ENCODE measurements at regions not wholly inside any gene's neighbourhood (a gene's known extent, or its start where the extent isn't known, plus 50 kb on each side); places are given as distances from the start of the nearest gene placed in this dataset.

GRCh38 chr3:80263260-80263659 is 495.5 kb upstream of the ROBO1 start:
- Histone ChIP-seq H3K4me3 (ENCODE audit: low read depth, low read length) (no peak overlapping the region), H3K27me3 (ENCODE audit: control insufficient read depth, insufficient read depth, low read length) (no peaks in the 10 kb centered on the region), H3K36me3 (ENCODE audit: control insufficient read depth, insufficient read depth, low read length) (no peaks in the 10 kb centered on the region)
- no peak for DNase-seq (ENCODE audit: low read depth)
- TF ChIP-seq CTCF (IDR thresholded peaks at IDR 0.05; ENCODE audit: insufficient read depth, low read length, poor library complexity, severe bottlenecking) = no peak

- Histone ChIP-seq H3K4me3 (ENCODE audit: low read depth, low read length) (no peak overlapping the region), H3K27me3 (ENCODE audit: control insufficient read depth, insufficient read depth, low read length) (no peaks in the 10 kb centered on the region), H3K36me3 (ENCODE audit: control insufficient read depth, insufficient read depth, low read length) (no peaks in the 10 kb centered on the region)
- no peak for DNase-seq (ENCODE audit: low read depth)
- no peak for TF ChIP-seq CTCF (IDR thresholded peaks at IDR 0.05; ENCODE audit: insufficient read depth, low read length, poor library complexity, severe bottlenecking)
Observed at GRCh38 chr3:80261082-80261481, 493.3 kb upstream of the ROBO1 start.

GRCh38 chr3:80259736-80260135 is 491.9 kb upstream of the ROBO1 start:
- Histone ChIP-seq H3K27me3 (ENCODE audit: control insufficient read depth, insufficient read depth, low read length) (no peaks in the 10 kb centered on the region), H3K4me3 (ENCODE audit: low read depth, low read length) (no peak overlapping the region), H3K36me3 (ENCODE audit: control insufficient read depth, insufficient read depth, low read length) (no peaks in the 10 kb centered on the region)
- no peak for TF ChIP-seq CTCF (IDR thresholded peaks at IDR 0.05; ENCODE audit: insufficient read depth, low read length, poor library complexity, severe bottlenecking)
- no peak for DNase-seq (ENCODE audit: low read depth)

GRCh38 chr3:80252113-80252512 is 484.3 kb upstream of the ROBO1 start:
- no peak for TF ChIP-seq CTCF (IDR thresholded peaks at IDR 0.05; ENCODE audit: insufficient read depth, low read length, poor library complexity, severe bottlenecking)
- H3K27me3 ChIP-seq (ENCODE audit: control insufficient read depth, insufficient read depth, low read length) = no peaks in the 10 kb centered on the region
- H3K4me3 ChIP-seq (ENCODE audit: low read depth, low read length) = no peak overlapping the region
- H3K36me3 ChIP-seq (ENCODE audit: control insufficient read depth, insufficient read depth, low read length) = no peaks in the 10 kb centered on the region
- no peak for DNase-seq (ENCODE audit: low read depth)

- no peak for TF ChIP-seq CTCF (IDR thresholded peaks at IDR 0.05; ENCODE audit: insufficient read depth, low read length, poor library complexity, severe bottlenecking)
- Histone ChIP-seq H3K27me3 (ENCODE audit: control insufficient read depth, insufficient read depth, low read length) (no peaks in the 10 kb centered on the region), H3K4me3 (ENCODE audit: low read depth, low read length) (no peak overlapping the region), H3K36me3 (ENCODE audit: control insufficient read depth, insufficient read depth, low read length) (no peaks in the 10 kb centered on the region)
- no peak for DNase-seq (ENCODE audit: low read depth)
Observed at GRCh38 chr3:80247766-80248165, 480.0 kb upstream of the ROBO1 start.

GRCh38 chr3:80244390-80244789 is 476.6 kb upstream of the ROBO1 start:
- Histone ChIP-seq H3K36me3 (ENCODE audit: control insufficient read depth, insufficient read depth, low read length) (no peaks in the 10 kb centered on the region), H3K4me3 (ENCODE audit: low read depth, low read length) (no peak overlapping the region), H3K27me3 (ENCODE audit: control insufficient read depth, insufficient read depth, low read length) (no peaks in the 10 kb centered on the region)
- no peak for TF ChIP-seq CTCF (IDR thresholded peaks at IDR 0.05; ENCODE audit: insufficient read depth, low read length, poor library complexity, severe bottlenecking)
- DNase-seq (ENCODE audit: low read depth) = no peak

Measured in kidney epithelial cell (primary cell).